ENCODE measurements at regions not wholly inside any gene's neighbourhood (a gene's known extent, or its start where the extent isn't known, plus 50 kb on each side); places are given as distances from the start of the nearest gene placed in this dataset.
"Not testable (repeated sequence)": the region's sequence is repeated elsewhere in the genome, so short reads cannot be mapped to it uniquely, and the experiment has no call there.

GRCh38 chr2:110338277-110339003 lies 126.1 kb upstream of the MTLN start:
- not testable (repeated sequence) for H3K9me3 ChIP-seq (ENCODE audit: control insufficient read depth in 2 of 2, insufficient read depth in 1 of 2, low read length in 1 of 2); H3K4me3 ChIP-seq (ENCODE audit: low read length in 2 of 2); H3K27me3 ChIP-seq (ENCODE audit: control insufficient read depth in 2 of 2, insufficient read depth in 1 of 2, low read length in 1 of 2); H3K4me1 ChIP-seq (ENCODE audit: control insufficient read depth in 2 of 2, insufficient read depth in 2 of 2, low read length in 2 of 2); H3K36me3 ChIP-seq (ENCODE audit: control insufficient read depth in 2 of 2, insufficient read depth in 2 of 2, low read length in 1 of 2); H3K27ac ChIP-seq (ENCODE audit: low read depth in 1 of 2, low read length in 1 of 2); DNase-seq (ENCODE audit: low read depth in 6 of 9, low spot score in 9 of 9)
- 93% methylated on average over 12 of the region's 22 CpGs for WGBS

GRCh38 chr2:110336071-110336470 lies 123.7 kb upstream of the MTLN start:
- not testable (repeated sequence) for H3K27me3 ChIP-seq (ENCODE audit: control insufficient read depth in 2 of 2, insufficient read depth in 1 of 2, low read length in 1 of 2); H3K4me3 ChIP-seq (ENCODE audit: low read length in 2 of 2); H3K4me1 ChIP-seq (ENCODE audit: control insufficient read depth in 2 of 2, insufficient read depth in 2 of 2, low read length in 2 of 2); H3K27ac ChIP-seq (ENCODE audit: low read depth in 1 of 2, low read length in 1 of 2); H3K9me3 ChIP-seq (ENCODE audit: control insufficient read depth in 2 of 2, insufficient read depth in 1 of 2, low read length in 1 of 2); H3K36me3 ChIP-seq (ENCODE audit: control insufficient read depth in 2 of 2, insufficient read depth in 2 of 2, low read length in 1 of 2); DNase-seq (ENCODE audit: low read depth in 6 of 9, low spot score in 9 of 9)
- 98% methylated on average over 4 of the region's 5 CpGs for WGBS

GRCh38 chr2:110335415-110336049 lies 123.2 kb upstream of the MTLN start:
- not testable (repeated sequence) for H3K36me3 ChIP-seq (ENCODE audit: control insufficient read depth in 2 of 2, insufficient read depth in 2 of 2, low read length in 1 of 2); DNase-seq (ENCODE audit: low read depth in 6 of 9, low spot score in 9 of 9); H3K27me3 ChIP-seq (ENCODE audit: control insufficient read depth in 2 of 2, insufficient read depth in 1 of 2, low read length in 1 of 2); H3K9me3 ChIP-seq (ENCODE audit: control insufficient read depth in 2 of 2, insufficient read depth in 1 of 2, low read length in 1 of 2); H3K4me3 ChIP-seq (ENCODE audit: low read length in 2 of 2); H3K27ac ChIP-seq (ENCODE audit: low read depth in 1 of 2, low read length in 1 of 2); H3K4me1 ChIP-seq (ENCODE audit: control insufficient read depth in 2 of 2, insufficient read depth in 2 of 2, low read length in 2 of 2)
- 82% methylated on average over 2 of the region's 10 CpGs for WGBS

GRCh38 chr2:110333114-110334095 lies 121.1 kb upstream of the MTLN start:
- not testable (repeated sequence) for H3K27me3 ChIP-seq (ENCODE audit: control insufficient read depth in 2 of 2, insufficient read depth in 1 of 2, low read length in 1 of 2); H3K9me3 ChIP-seq (ENCODE audit: control insufficient read depth in 2 of 2, insufficient read depth in 1 of 2, low read length in 1 of 2); H3K4me1 ChIP-seq (ENCODE audit: control insufficient read depth in 2 of 2, insufficient read depth in 2 of 2, low read length in 2 of 2); H3K36me3 ChIP-seq (ENCODE audit: control insufficient read depth in 2 of 2, insufficient read depth in 2 of 2, low read length in 1 of 2); H3K27ac ChIP-seq (ENCODE audit: low read depth in 1 of 2, low read length in 1 of 2); H3K4me3 ChIP-seq (ENCODE audit: low read length in 2 of 2); DNase-seq (ENCODE audit: low read depth in 6 of 9, low spot score in 9 of 9)
- 96% methylated on average over 9 of the region's 18 CpGs for WGBS

GRCh38 chr2:110331625-110332024 lies 119.3 kb upstream of the MTLN start:
- H3K27me3 ChIP-seq (ENCODE audit: control insufficient read depth in 2 of 2, insufficient read depth in 1 of 2, low read length in 1 of 2); H3K4me3 ChIP-seq (ENCODE audit: low read length in 2 of 2); H3K4me1 ChIP-seq (ENCODE audit: control insufficient read depth in 2 of 2, insufficient read depth in 2 of 2, low read length in 2 of 2); H3K36me3 ChIP-seq (ENCODE audit: control insufficient read depth in 2 of 2, insufficient read depth in 2 of 2, low read length in 1 of 2); H3K27ac ChIP-seq (ENCODE audit: low read depth in 1 of 2, low read length in 1 of 2); H3K9me3 ChIP-seq (ENCODE audit: control insufficient read depth in 2 of 2, insufficient read depth in 1 of 2, low read length in 1 of 2); DNase-seq (ENCODE audit: low read depth in 6 of 9, low spot score in 9 of 9): not testable (repeated sequence)
- WGBS: 96% methylated on average over 8 of the region's 10 CpGs

GRCh38 chr2:110329760-110330159 lies 117.4 kb upstream of the MTLN start:
- DNase-seq (ENCODE audit: low read depth in 6 of 9, low spot score in 9 of 9); H3K4me1 ChIP-seq (ENCODE audit: control insufficient read depth in 2 of 2, insufficient read depth in 2 of 2, low read length in 2 of 2); H3K27ac ChIP-seq (ENCODE audit: low read depth in 1 of 2, low read length in 1 of 2); H3K9me3 ChIP-seq (ENCODE audit: control insufficient read depth in 2 of 2, insufficient read depth in 1 of 2, low read length in 1 of 2); H3K27me3 ChIP-seq (ENCODE audit: control insufficient read depth in 2 of 2, insufficient read depth in 1 of 2, low read length in 1 of 2); H3K36me3 ChIP-seq (ENCODE audit: control insufficient read depth in 2 of 2, insufficient read depth in 2 of 2, low read length in 1 of 2); H3K4me3 ChIP-seq (ENCODE audit: low read length in 2 of 2): not testable (repeated sequence)
- WGBS: 98% methylated on average over 5 of the region's 10 CpGs

- H3K27ac ChIP-seq (ENCODE audit: low read depth in 1 of 2, low read length in 1 of 2); H3K27me3 ChIP-seq (ENCODE audit: control insufficient read depth in 2 of 2, insufficient read depth in 1 of 2, low read length in 1 of 2); H3K9me3 ChIP-seq (ENCODE audit: control insufficient read depth in 2 of 2, insufficient read depth in 1 of 2, low read length in 1 of 2); H3K4me3 ChIP-seq (ENCODE audit: low read length in 2 of 2); DNase-seq (ENCODE audit: low read depth in 6 of 9, low spot score in 9 of 9); H3K4me1 ChIP-seq (ENCODE audit: control insufficient read depth in 2 of 2, insufficient read depth in 2 of 2, low read length in 2 of 2); H3K36me3 ChIP-seq (ENCODE audit: control insufficient read depth in 2 of 2, insufficient read depth in 2 of 2, low read length in 1 of 2): not testable (repeated sequence)
- 96% methylated on average over 5 of the region's 7 CpGs for WGBS
These were observed 116.8 kb upstream of the MTLN start for GRCh38 chr2:110329158-110329557.

GRCh38 chr2:110328677-110329076 lies 116.3 kb upstream of the MTLN start:
- not testable (repeated sequence) for H3K27ac ChIP-seq (ENCODE audit: low read depth in 1 of 2, low read length in 1 of 2); H3K4me1 ChIP-seq (ENCODE audit: control insufficient read depth in 2 of 2, insufficient read depth in 2 of 2, low read length in 2 of 2); H3K36me3 ChIP-seq (ENCODE audit: control insufficient read depth in 2 of 2, insufficient read depth in 2 of 2, low read length in 1 of 2); H3K4me3 ChIP-seq (ENCODE audit: low read length in 2 of 2); H3K27me3 ChIP-seq (ENCODE audit: control insufficient read depth in 2 of 2, insufficient read depth in 1 of 2, low read length in 1 of 2); H3K9me3 ChIP-seq (ENCODE audit: control insufficient read depth in 2 of 2, insufficient read depth in 1 of 2, low read length in 1 of 2)
- peak in 1 of 9 donors; percentile 0 for DNase-seq (ENCODE audit: low read depth in 6 of 9, low spot score in 9 of 9)
- WGBS: 96% methylated on average over 5 of the region's 5 CpGs

GRCh38 chr2:110323832-110324231 lies 111.5 kb upstream of the MTLN start:
- H3K27ac ChIP-seq (ENCODE audit: low read depth in 1 of 2, low read length in 1 of 2); H3K4me1 ChIP-seq (ENCODE audit: control insufficient read depth in 2 of 2, insufficient read depth in 2 of 2, low read length in 2 of 2); H3K9me3 ChIP-seq (ENCODE audit: control insufficient read depth in 2 of 2, insufficient read depth in 1 of 2, low read length in 1 of 2); H3K27me3 ChIP-seq (ENCODE audit: control insufficient read depth in 2 of 2, insufficient read depth in 1 of 2, low read length in 1 of 2); H3K36me3 ChIP-seq (ENCODE audit: control insufficient read depth in 2 of 2, insufficient read depth in 2 of 2, low read length in 1 of 2); H3K4me3 ChIP-seq (ENCODE audit: low read length in 2 of 2); DNase-seq (ENCODE audit: low read depth in 6 of 9, low spot score in 9 of 9): not testable (repeated sequence)
- WGBS: no CpG with 5 or more reads among the region's 4 CpGs

Measured in thymus (tissue), 11 donors.